ENCODE measurements at regions not wholly inside any gene's neighbourhood (a gene's known extent, or its start where the extent isn't known, plus 50 kb on each side); places are given as distances from the start of the nearest gene placed in this dataset.

DNA sequence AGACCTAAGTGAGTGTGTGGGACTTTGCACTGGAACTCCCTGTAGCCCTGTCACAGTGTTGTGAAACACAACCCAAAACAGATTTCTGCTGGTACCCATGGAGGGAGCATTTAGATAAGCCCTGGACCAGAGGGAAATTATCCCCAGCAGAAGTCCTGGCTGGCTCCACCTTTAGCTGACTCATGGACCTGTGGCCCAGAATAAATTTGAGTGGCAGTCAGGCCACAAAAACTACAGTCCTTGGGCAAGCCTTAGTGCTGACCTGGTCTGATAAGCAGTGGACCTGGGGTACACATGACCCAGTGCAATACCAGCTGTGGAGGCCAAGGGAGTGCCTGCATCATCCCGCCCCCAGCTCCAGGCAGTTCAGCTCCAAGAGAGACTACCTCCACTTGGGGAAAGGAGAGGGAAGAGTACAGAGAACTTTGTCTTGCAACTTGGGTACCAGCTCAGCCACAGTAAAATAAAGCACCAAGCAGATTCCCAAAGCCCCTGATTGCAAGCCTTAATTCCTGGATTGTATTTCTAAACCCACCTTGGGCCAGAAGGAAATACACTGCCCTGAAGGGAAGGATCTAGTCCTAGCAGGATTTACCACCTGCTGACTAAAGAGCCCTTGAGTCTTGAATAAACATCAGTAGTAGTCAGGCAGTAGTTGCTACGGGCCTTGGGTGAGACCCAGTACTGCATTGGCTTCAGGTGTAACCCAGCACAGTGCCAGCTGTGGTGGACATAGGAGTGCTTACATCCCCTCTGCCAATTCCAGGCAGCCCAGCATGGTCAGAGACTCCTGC lies 140.4 kb upstream of the COL21A1 start:
- TF ChIP-seq, protein P1, sequence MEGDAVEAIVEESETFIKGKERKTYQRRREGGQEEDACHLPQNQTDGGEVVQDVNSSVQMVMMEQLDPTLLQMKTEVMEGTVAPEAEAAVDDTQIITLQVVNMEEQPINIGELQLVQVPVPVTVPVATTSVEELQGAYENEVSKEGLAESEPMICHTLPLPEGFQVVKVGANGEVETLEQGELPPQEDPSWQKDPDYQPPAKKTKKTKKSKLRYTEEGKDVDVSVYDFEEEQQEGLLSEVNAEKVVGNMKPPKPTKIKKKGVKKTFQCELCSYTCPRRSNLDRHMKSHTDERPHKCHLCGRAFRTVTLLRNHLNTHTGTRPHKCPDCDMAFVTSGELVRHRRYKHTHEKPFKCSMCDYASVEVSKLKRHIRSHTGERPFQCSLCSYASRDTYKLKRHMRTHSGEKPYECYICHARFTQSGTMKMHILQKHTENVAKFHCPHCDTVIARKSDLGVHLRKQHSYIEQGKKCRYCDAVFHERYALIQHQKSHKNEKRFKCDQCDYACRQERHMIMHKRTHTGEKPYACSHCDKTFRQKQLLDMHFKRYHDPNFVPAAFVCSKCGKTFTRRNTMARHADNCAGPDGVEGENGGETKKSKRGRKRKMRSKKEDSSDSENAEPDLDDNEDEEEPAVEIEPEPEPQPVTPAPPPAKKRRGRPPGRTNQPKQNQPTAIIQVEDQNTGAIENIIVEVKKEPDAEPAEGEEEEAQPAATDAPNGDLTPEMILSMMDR (IDR thresholded peaks at IDR 0.05; ENCODE audit: low read depth, low read length, poor library complexity, severe bottlenecking) = no peak
- TF ChIP-seq EZH2phosphoT487 (IDR thresholded peaks at IDR 0.05; ENCODE audit: borderline replicate concordance, low read length) = no peak
